ENCODE measurements at regions not wholly inside any gene's neighbourhood (a gene's known extent, or its start where the extent isn't known, plus 50 kb on each side); places are given as distances from the start of the nearest gene placed in this dataset.

GRCh38 chr5:93675460-93676450, 65.6 kb downstream of the POU5F2 start:
- in situ Hi-C loops (cut with MboI; ENCODE audit: low sequenced_read_pairs in 4 of 4): no loop called here
- no peaks in the 10 kb centered on the region for H3K36me3 ChIP-seq
- no peaks in the 10 kb centered on the region for H3K9me3 ChIP-seq
- DNase-seq (no peak), ATAC-seq (no peak)
- H3K4me3 ChIP-seq: no peak overlapping the region
- H3K27ac ChIP-seq: no peak overlapping the region
- H3K4me1 ChIP-seq: peaks cover 5 to 8% of the 10 kb centered on the region in 2 donors
- intact Hi-C loops (cut with DNase I; ENCODE audit: low total_unique reads): no loop called here
- H3K27me3 ChIP-seq: no peaks in the 10 kb centered on the region
- TF ChIP-seq POLR2A (IDR thresholded peaks at IDR 0.05): no peak

GRCh38 chr5:93674866-93675459, 66.4 kb downstream of the POU5F2 start:
- H3K27me3 ChIP-seq: no peaks in the 10 kb centered on the region
- no peaks in the 10 kb centered on the region for H3K36me3 ChIP-seq
- intact Hi-C loops (cut with DNase I; ENCODE audit: low total_unique reads) (no loop called here), in situ Hi-C loops (cut with MboI; ENCODE audit: low sequenced_read_pairs in 4 of 4) (no loop called here)
- no peak for ATAC-seq
- H3K27ac ChIP-seq: no peak overlapping the region
- DNase-seq: no peak
- H3K9me3 ChIP-seq: no peaks in the 10 kb centered on the region
- no peak overlapping the region for H3K4me3 ChIP-seq
- H3K4me1 ChIP-seq: peaks cover 5 to 8% of the 10 kb centered on the region in 2 donors
- no peak for TF ChIP-seq POLR2A (IDR thresholded peaks at IDR 0.05)

GRCh38 chr5:93674138-93674537, 67.3 kb downstream of the POU5F2 start:
- H3K27ac ChIP-seq: no peak overlapping the region
- DNase-seq (no peak), ATAC-seq (no peak)
- H3K9me3 ChIP-seq: no peaks in the 10 kb centered on the region
- peaks cover 5 to 8% of the 10 kb centered on the region in 2 donors for H3K4me1 ChIP-seq
- H3K27me3 ChIP-seq: no peaks in the 10 kb centered on the region
- TF ChIP-seq, protein P1, sequence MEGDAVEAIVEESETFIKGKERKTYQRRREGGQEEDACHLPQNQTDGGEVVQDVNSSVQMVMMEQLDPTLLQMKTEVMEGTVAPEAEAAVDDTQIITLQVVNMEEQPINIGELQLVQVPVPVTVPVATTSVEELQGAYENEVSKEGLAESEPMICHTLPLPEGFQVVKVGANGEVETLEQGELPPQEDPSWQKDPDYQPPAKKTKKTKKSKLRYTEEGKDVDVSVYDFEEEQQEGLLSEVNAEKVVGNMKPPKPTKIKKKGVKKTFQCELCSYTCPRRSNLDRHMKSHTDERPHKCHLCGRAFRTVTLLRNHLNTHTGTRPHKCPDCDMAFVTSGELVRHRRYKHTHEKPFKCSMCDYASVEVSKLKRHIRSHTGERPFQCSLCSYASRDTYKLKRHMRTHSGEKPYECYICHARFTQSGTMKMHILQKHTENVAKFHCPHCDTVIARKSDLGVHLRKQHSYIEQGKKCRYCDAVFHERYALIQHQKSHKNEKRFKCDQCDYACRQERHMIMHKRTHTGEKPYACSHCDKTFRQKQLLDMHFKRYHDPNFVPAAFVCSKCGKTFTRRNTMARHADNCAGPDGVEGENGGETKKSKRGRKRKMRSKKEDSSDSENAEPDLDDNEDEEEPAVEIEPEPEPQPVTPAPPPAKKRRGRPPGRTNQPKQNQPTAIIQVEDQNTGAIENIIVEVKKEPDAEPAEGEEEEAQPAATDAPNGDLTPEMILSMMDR (IDR thresholded peaks at IDR 0.05 in 4 of 5, conservative IDR thresholded peaks at IDR 0.05 in 1 of 5): no peak
- no peak for TF ChIP-seq POLR2A (IDR thresholded peaks at IDR 0.05)
- no peaks in the 10 kb centered on the region for H3K36me3 ChIP-seq
- no peak overlapping the region for H3K4me3 ChIP-seq
- in situ Hi-C loops (cut with MboI; ENCODE audit: low sequenced_read_pairs in 4 of 4): no loop called here
- intact Hi-C loops (cut with DNase I; ENCODE audit: low total_unique reads): no loop called here

DNA sequence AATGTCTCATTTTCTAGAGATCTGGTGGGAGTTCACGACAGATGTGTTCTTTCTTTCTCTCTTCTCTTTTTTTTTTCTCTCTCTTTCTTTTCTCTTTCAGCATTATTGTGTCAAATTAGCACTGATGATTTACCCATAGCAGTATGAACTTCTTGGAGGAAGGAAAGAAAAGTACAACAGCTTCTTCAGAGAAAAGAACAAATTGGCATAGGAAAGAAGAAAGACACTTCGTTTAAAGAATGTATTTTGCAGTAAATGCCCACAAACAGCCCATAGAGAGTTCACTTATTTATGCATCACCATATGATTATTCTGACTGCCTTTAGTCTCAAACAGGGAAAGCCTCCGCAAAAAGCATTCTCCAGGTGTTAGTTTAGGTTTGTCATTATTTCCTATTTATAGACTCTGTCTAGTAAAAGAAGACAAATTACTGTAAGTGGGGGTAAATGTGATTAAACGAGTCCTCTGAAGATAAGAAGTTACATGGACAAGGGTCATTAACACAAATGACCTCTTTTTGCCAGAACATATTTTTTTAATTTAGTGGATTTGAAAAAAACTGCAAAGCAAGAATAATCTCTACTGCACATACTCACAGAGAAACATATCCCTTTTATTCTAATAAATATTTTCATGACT, 68.0 kb downstream of the POU5F2 start:
- intact Hi-C loops (cut with DNase I; ENCODE audit: low total_unique reads): no loop called here
- H3K4me3 ChIP-seq: no peak overlapping the region
- H3K27ac ChIP-seq: no peak overlapping the region
- H3K4me1 ChIP-seq: peaks cover 5 to 8% of the 10 kb centered on the region in 2 donors
- DNase-seq (no peak), ATAC-seq (no peak)
- no peaks in the 10 kb centered on the region for H3K27me3 ChIP-seq
- H3K9me3 ChIP-seq: no peaks in the 10 kb centered on the region
- in situ Hi-C loops (cut with MboI; ENCODE audit: low sequenced_read_pairs in 4 of 4): no loop called here
- TF ChIP-seq, protein P1 (IDR thresholded peaks at IDR 0.05 in 4 of 5, conservative IDR thresholded peaks at IDR 0.05 in 1 of 5): no peak
- no peak for TF ChIP-seq POLR2A (IDR thresholded peaks at IDR 0.05)
- H3K36me3 ChIP-seq: no peaks in the 10 kb centered on the region

GRCh38 chr5:93665648-93666047, 75.8 kb downstream of the POU5F2 start:
- intact Hi-C loops (cut with DNase I; ENCODE audit: low total_unique reads) (no loop called here), in situ Hi-C loops (cut with MboI; ENCODE audit: low sequenced_read_pairs in 4 of 4) (no loop called here)
- Histone ChIP-seq H3K27ac (no peak overlapping the region), H3K36me3 (no peaks in the 10 kb centered on the region), H3K4me1 (no peaks in the 10 kb centered on the region), H3K4me3 (no peak overlapping the region), H3K9me3 (no peaks in the 10 kb centered on the region), H3K27me3 (no peaks in the 10 kb centered on the region)
- no peak for ATAC-seq
- no peak for TF ChIP-seq POLR2A (IDR thresholded peaks at IDR 0.05)
- TF ChIP-seq, protein P1 (IDR thresholded peaks at IDR 0.05 in 4 of 5, conservative IDR thresholded peaks at IDR 0.05 in 1 of 5): no peak
- no peak for DNase-seq

Data from gastrocnemius medialis (tissue), 4 donors.